SK-N-SH treated with all-trans-retinoic acid at 6 μM for 48 hours (cell line): ENCODE measurements at regions not wholly inside any gene's neighbourhood (a gene's known extent, or its start where the extent isn't known, plus 50 kb on each side); places are given as distances from the start of the nearest gene placed in this dataset.

Experiments used
- ARNTL ChIP-seq: fragments of 450-650 bp; formaldehyde crosslinking; IDR thresholded peaks from 2 replicates; pipeline ENCODE4 v1.5.0; 2020; ENCODE audit warnings: low read depth, mild to moderate bottlenecking, moderate library complexity, borderline replicate concordance
- BACH2 ChIP-seq: fragments of 250-450 bp; sonication (Bioruptor Pico); IDR thresholded peaks from 2 replicates; pipeline ENCODE4 v1.9.0; 2021; ENCODE audit warnings: mild to moderate bottlenecking, borderline replicate concordance
- OSR1 ChIP-seq: fragments of 250-450 bp; sonication (Bioruptor Pico); IDR thresholded peaks from 2 replicates; pipeline ENCODE4 v1.8.0; 2022; ENCODE audit warnings: moderate library complexity, mild to moderate bottlenecking, inconsistent platforms
- PATZ1 ChIP-seq: fragments of 250-450 bp; sonication (Bioruptor Pico); IDR thresholded peaks from 2 replicates; pipeline ENCODE4 v1.8.0; 2020; ENCODE audit warnings: mild to moderate bottlenecking, moderate library complexity, borderline replicate concordance

GRCh38 chr2:12127638-12128037 lies 381.2 kb downstream of the LPIN1 start:
- TF ChIP-seq OSR1 (CRISPR knock-in tag), result no peak
- no peak for TF ChIP-seq BACH2
- no peak for TF ChIP-seq PATZ1
- no peak for TF ChIP-seq ARNTL (CRISPR knock-in tag)
